ENCODE measurements at regions not wholly inside any gene's neighbourhood (a gene's known extent, or its start where the extent isn't known, plus 50 kb on each side); places are given as distances from the start of the nearest gene placed in this dataset.

DNA sequence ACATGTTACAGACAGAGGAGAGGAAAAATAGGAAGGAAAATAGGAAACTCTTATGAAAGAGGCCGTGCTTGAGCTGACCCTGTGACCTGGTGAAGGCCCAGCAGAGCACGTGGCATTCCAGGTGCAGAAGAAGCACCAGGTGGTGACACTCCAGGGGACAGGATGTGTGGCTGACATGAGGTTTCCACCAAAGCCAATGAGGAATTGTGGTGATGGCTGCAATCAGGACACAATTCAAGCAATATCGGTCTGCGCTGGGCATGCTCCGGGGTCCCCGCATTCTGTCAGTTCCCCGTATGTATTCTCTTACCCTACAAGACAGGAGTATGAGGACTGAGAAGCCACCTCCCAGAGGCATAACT, 504.2 kb downstream of the EIPR1 start:
- no peak for ATAC-seq (ENCODE audit: poor library complexity)
- no peak for DNase-seq
- intact Hi-C loops (cut with DNase I) = no loop called here

DNA sequence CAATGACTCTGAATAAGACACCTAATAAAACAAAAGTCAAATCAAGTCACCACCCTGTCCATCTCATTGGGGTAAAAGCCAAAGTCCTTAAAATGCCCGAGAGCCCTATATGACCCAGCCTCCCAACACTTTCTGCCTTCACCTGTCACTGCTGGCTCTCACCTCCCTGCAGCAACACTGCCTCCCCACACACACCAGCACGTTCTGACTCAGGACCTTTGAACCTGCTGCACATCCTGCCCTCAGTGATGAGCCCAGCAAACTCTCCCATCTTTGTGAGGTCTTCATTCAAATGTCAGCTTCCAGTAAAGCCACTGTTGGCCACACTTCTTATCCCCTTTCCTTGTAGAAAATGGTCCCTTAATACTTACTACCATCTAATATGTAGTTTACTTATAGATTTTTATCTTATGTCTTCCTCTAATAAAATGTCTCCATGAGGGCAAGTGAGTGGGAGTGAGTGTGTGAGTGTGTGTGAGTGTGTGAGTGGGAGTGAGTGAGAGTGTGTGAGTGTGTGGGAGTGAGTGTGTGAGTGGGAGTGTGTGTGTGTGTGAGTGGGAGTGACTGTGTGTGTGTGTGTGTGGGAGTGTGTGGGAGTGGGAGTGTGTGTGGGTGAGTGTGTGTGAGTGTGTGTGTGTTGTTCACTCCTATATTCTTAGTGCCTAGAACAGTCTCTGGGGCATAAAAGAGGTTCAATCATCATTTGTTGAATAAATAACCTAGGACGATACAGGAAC, 504.7 kb downstream of the EIPR1 start:
- intact Hi-C loops (cut with DNase I) = no loop called here
- DNase-seq (no peak), ATAC-seq (ENCODE audit: poor library complexity) (no peak)

DNA sequence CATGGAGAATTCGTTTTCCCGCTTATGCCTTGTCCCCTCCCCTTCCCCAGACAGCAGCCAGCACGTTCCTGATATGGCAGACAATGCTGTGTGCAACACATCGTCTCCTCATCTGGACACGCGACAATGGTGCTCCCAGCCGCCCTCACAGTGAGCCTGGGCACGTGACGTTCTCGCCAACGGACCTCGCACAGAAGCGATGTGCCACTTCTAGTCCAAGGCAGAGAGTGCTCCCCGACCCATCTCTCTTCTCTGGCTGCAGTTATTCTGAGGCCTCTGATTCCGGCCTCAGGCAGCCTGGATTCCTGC, 505.4 kb downstream of the EIPR1 start:
- intact Hi-C loops (cut with DNase I) = no loop called here
- ATAC-seq (ENCODE audit: poor library complexity) (no peak), DNase-seq (no peak)

DNA sequence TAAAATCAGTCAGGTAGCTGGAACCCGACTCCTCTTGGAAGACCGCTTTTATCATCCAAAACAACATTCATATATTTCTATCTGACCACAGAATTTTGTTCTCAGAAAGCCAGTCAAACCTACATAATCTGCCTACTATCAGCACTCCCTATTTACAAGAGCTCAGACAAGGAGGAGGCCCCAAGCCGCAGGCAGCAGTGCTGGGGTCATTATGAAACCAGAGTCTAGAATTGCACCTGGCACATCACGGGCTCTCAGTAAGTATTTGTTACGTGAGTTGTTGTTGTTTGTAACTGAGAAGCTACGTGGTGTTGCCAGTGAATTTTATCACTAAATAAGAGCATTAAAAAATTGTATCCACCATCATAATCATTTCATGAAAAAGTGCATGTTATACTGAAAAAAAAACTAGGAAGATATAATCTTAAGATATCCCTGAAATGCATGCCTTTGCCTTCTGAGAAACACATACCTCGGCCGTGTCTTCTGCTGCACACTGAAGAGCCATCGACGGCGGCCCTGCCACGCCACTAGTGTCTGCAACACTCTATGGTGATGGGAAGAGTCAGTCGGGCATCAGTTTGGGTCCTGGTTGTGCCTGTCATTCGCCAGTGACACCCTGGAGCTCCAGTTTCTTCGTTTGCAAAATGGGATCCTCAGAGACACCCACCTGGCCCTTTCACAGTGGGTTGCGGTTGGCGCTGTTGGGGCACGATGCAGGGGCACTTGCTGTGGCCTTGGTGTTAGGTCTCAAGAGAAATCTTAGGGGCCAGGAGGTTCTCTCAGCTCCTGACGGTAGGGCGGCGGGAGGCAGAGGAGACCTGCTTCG, 505.9 kb downstream of the EIPR1 start:
- ATAC-seq (ENCODE audit: poor library complexity) (no peak), DNase-seq (no peak)
- intact Hi-C loops (cut with DNase I) = no loop called here

DNA sequence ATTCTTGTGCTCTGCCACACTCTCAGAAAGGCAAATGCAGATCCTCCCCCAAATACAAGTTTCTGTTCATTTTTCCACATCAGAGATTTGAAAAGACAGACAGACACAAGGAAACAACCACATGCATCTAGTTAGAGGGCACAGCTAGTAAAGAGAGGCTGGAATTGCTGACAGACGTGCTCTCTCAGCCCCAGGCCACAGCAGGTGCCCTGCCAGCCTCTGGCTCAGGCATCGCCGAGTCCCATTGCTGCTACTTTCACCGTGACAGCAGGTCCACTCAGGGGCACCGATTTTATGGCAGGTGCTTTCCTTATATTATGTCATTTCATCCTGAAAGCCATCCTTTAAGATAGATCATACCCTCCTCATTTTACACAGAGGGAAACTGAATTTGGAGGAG, 507.5 kb downstream of the EIPR1 start:
- ATAC-seq (ENCODE audit: poor library complexity) = no peak
- intact Hi-C loops (cut with DNase I) = no loop called here

DNA sequence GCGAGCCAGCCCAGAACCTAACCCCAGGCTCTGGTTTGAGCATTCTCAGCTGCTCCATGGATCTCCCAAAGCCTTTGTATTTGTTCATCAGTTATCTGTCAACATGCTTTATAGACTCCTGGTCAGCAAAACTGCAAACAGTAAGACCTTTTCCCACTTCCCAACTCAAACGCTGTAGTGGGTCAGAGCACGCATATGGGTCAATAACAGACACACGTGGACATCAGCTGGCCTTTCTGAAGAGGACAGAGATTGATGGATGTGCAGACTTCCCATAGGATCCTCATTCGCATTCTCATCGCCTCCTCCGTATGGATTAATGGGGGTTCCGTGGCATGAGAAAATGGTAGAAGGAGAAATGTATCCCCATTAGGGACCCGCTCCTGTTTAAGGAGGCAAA, 508.1 kb downstream of the EIPR1 start:
- DNase-seq = no peak
- no peak for ATAC-seq (ENCODE audit: poor library complexity)
- intact Hi-C loops (cut with DNase I) = no loop called here

More for the DNA sequence above, 507.5 kb downstream of the EIPR1 start:
- DNase-seq = no peak

DNA sequence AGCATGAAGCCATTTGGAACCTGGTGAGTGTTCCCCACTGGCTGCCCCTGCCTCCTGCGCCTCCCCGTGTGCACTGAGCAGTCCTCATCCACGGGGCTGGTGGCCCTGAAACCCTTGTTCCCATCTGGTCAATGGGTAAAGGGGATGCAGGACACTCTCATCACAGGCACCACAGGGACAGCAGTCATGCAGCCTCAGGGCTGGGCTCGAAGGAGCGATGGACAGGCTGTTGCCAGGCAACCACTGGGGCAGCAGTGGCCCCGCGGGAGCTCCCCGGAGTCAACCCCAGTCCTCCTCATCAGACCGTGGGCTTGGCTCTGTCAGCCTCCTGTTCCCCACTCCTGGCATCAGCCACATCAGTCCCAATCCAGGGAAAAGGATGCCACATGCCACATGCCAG, 509.5 kb downstream of the EIPR1 start:
- ATAC-seq (ENCODE audit: poor library complexity) = no peak

DNA sequence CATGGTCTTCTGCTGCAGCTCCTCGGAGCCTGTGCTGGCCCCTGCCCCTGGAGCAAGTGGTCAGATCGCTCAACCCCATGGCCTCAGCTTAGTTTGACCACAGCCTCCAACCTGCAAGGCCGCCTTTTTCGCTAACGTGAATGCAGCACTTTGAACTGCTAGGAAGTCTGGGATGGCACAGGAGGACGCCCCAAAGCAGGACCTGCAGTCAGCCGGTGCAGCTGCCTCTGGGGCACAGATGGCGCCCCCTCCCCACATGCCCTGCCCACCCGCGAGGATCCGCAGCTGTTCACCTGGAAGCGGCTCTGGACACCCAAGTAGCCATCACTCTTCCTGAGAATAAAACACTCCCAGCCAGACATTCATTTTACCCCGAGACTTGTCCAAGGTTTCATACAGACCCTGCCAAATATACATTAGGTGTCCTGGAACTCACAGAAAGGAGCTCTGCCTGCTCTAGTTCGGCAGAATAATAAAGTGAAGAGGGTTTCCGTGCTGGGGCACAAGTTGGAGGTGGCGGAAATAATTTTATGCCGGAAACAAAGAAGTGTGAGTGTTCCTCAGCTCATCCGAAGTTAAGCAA, 510.1 kb downstream of the EIPR1 start:
- DNase-seq (no peak), ATAC-seq (ENCODE audit: poor library complexity) (no peak)
- intact Hi-C loops (cut with DNase I) = no loop called here

More for the DNA sequence above, 509.5 kb downstream of the EIPR1 start:
- intact Hi-C loops (cut with DNase I) = no loop called here
- no peak for DNase-seq

DNA sequence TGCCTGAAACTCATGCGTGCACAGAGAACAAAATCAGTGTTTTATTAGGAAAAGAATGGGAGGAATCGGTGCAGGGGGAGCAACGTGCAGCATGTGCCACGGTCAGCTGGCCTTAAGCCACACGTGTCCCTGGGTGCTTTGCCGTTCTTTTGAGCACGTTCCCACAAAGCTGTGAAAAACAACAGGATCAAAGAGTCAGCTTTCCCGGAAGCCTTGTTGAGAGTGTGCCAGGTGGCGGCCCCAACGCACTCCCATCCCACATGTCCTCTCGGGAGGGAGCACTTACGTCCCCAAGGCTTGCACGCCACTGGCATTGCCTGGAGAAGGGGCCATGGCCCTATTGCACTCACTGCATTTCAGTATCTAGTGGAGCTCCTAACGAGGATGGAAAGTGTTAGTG, 511.2 kb downstream of the EIPR1 start:
- DNase-seq = no peak
- no peak for ATAC-seq (ENCODE audit: poor library complexity)
- intact Hi-C loops (cut with DNase I) = no loop called here

DNA sequence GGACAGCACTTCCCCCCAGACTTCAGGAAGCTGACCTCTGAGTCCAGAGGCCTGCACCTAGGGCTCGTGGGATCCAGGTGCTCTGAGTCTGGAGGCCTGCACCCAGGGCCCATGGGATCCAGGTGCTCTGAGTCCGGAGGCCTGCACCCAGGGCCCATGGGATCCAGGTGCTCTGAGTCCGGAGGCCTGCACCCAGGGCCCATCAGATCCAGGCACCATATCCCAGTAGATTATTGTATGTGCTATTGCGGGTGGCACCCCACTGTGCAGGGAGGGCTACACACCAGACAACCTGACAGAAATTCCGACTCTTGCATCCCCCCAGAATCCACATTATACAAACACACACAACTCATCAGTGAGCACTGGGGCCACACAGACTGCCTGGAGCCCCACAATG, 515.2 kb downstream of the EIPR1 start:
- no peak for DNase-seq

DNA sequence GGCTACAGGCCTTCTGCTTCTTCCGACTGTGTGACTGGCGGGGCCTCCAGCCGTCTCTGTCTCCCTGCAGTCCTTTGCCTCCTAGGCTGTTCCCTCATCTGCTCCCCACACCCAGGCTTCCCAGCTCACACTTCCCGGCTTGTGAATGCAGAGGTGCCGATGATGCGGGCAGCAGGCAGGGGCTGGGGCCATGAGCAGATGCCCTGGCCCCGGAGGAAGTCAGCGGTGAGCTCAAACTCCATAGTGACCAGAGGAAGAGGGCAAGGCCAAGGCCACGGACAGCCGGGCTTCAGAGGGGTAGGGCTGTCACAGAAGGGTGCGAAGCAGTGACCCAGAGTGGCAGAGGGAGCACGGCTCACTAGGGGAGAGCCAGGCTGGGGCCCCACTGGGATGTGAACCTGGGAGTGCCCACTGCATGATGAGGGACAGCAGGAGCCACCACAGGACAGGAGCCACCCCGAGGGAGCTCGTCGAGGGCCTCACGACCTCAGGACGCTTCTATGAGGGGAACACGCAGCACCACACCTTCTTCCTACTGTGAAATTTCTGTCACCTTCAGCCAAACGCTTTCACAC, 515.9 kb downstream of the EIPR1 start:
- no peak for DNase-seq
- ATAC-seq (ENCODE audit: poor library complexity) = no peak
- intact Hi-C loops (cut with DNase I) = no loop called here

More for the DNA sequence above, 515.2 kb downstream of the EIPR1 start:
- intact Hi-C loops (cut with DNase I) = no loop called here
- ATAC-seq (ENCODE audit: poor library complexity) = no peak

DNA sequence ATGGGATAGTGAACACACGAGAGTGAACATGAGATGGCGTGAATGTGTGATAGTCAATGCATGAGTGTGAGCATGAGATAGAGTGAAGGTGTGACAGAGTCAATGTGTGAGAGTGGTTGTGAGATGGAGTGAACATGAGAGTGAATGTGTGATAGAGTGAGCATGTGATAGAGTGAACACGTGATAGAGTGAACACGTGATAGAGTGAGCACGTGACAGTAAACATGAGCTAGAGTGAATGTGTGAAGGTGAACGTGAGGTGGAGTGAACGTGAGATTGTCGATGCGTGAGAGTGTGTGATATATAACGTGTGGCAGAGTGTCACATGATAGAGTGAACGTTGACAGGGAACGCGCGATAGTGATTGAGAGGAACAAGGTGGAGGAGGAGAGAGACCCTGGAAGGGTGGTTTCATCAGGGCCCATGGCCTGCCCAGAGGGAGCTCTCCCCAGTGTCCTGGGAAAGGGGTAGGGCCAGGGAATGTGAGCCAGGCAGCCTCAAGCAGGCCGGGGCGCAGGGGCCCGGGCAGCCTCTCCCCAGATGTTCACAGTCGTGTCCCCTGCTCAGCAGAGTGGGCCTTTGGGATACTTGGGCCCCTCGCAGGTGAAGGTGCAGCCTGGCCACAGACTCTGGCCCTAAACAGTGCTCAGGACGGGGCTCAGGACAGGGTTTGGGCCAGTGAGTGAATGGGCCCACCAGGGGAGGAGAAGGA, 516.9 kb downstream of the EIPR1 start:
- intact Hi-C loops (cut with DNase I) = no loop called here
- no peak for DNase-seq
- ATAC-seq (ENCODE audit: poor library complexity) = no peak

DNA sequence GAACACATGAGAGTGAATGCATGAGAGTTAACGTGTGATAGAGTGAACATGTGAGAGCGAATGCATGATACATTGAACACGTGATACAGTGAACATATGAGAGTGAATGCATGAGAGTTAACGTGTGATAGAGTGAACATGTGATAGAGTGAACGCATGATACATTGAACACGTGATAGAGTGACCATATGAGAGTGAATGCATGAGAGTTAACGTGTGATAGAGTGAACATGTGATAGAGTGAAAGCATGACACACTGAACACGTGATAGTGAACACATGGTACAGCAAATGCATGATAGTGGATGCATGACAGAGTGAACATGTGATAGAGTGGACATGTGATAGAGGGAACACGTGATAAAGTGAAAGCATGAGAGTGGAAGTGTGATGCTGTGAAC, 517.9 kb downstream of the EIPR1 start:
- intact Hi-C loops (cut with DNase I) = no loop called here

DNA sequence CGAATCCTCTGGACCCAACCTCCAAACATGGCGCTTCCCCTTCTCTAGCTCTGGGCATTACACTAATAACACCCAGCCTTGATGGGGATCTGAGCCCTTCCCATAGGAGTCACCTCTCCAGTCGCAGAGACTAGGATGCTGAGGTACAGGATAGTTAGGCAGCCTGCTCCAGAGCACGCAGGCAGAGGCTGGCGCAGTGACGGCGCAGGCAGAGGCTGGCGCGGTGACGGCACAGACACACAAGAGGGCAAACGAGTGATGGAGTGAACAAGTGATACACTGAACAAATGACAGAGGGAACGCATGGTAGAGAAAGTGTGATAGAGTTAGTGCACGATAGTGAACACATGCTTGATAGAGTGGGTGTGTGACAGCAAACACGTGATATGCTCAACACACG, 518.5 kb downstream of the EIPR1 start:
- intact Hi-C loops (cut with DNase I) = no loop called here
- no peak for ATAC-seq (ENCODE audit: poor library complexity)
- no peak for DNase-seq

More for the DNA sequence above, 517.9 kb downstream of the EIPR1 start:
- ATAC-seq (ENCODE audit: poor library complexity) (no peak), DNase-seq (no peak)

DNA sequence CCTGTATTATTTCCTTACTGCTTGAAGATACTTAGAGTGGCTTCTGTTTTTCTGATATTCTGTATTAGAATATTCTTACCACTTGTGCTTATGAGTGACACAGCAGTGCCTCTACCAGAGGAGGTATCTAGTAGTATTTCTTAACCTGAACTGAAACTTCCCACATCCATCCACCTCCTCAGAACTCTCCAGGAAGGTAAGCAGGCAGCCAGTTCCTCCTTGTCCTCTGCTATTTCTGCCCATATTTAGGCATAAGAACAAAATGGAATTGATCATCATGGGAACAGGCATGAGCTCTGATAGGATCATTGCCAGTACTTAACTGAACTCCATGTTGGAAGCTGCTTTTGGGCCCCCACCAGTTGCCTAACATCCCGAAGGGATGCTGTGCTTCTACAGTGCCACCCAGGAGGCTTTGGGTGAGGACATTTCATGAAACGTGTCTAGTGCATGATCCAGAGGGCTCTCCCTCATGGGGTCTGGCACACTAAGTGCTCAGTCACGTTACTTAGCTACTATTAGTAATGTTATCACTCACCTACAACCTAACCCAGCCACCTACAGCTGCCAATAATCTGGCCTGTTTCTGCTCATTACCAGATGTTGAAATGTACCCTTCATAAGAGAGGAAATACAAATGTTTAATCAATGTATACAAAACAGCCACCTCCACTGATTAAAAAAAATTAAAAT, 520.7 kb downstream of the EIPR1 start:
- ATAC-seq (ENCODE audit: poor library complexity) = peak; percentile 83
- DNase-seq = no peak
- intact Hi-C loops (cut with DNase I) = no loop called here

DNA sequence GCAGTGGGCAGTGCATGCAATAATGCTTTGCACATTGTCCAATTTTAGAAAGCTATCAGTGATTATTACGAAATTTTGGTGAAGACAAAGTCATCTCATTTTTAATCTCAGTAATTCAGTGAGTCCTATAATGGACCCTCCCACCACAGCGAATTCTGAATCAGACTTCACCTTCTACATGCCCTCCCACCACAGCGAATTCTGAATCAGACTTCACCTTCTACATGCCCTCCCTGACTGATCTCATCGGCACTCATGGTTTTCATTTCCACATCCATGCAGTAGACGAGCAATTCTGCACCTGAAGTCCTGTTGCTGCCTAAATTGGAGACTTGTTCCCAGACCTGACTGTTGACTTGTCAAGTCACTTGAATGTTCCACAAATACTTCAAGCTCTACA, 522.3 kb downstream of the EIPR1 start:
- intact Hi-C loops (cut with DNase I) = no loop called here
- ATAC-seq (ENCODE audit: poor library complexity) = no peak

DNA sequence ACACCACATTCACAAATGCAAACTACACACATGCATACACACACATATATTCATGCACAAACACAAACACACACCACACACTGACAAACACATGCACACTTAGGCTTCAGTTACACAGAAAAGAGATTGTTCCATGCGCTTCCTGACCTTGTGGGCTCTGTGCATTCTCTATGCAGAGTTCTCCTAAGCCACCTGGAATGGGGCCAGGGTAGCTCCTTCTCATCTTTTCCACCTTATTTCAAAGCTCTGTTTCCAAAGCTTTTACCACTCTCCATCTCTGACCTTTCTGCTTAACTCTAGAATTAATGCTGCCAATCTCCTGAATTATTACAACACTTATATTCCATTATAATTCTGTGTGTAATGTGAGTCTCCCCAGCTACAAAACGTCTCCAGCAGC, 522.3 kb upstream of the MYT1L start:
- intact Hi-C loops (cut with DNase I) = no loop called here
- ATAC-seq (ENCODE audit: poor library complexity) (no peak), DNase-seq (no peak)

More for the DNA sequence above, 522.3 kb downstream of the EIPR1 start:
- no peak for DNase-seq
